ENCODE measurements at regions not wholly inside any gene's neighbourhood (a gene's known extent, or its start where the extent isn't known, plus 50 kb on each side); places are given as distances from the start of the nearest gene placed in this dataset.

GRCh38 chr11:100561323-100561722 is 125.8 kb upstream of the ARHGAP42 start:
- TF ChIP-seq, protein P1, sequence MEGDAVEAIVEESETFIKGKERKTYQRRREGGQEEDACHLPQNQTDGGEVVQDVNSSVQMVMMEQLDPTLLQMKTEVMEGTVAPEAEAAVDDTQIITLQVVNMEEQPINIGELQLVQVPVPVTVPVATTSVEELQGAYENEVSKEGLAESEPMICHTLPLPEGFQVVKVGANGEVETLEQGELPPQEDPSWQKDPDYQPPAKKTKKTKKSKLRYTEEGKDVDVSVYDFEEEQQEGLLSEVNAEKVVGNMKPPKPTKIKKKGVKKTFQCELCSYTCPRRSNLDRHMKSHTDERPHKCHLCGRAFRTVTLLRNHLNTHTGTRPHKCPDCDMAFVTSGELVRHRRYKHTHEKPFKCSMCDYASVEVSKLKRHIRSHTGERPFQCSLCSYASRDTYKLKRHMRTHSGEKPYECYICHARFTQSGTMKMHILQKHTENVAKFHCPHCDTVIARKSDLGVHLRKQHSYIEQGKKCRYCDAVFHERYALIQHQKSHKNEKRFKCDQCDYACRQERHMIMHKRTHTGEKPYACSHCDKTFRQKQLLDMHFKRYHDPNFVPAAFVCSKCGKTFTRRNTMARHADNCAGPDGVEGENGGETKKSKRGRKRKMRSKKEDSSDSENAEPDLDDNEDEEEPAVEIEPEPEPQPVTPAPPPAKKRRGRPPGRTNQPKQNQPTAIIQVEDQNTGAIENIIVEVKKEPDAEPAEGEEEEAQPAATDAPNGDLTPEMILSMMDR (IDR thresholded peaks at IDR 0.05) = no peak
- TF ChIP-seq POLR2AphosphoS5 (IDR thresholded peaks at IDR 0.05) = no peak

Measured in esophagus muscularis mucosa (tissue), 3 donors.